ENCODE measurements at regions not wholly inside any gene's neighbourhood (a gene's known extent, or its start where the extent isn't known, plus 50 kb on each side); places are given as distances from the start of the nearest gene placed in this dataset.

DNA sequence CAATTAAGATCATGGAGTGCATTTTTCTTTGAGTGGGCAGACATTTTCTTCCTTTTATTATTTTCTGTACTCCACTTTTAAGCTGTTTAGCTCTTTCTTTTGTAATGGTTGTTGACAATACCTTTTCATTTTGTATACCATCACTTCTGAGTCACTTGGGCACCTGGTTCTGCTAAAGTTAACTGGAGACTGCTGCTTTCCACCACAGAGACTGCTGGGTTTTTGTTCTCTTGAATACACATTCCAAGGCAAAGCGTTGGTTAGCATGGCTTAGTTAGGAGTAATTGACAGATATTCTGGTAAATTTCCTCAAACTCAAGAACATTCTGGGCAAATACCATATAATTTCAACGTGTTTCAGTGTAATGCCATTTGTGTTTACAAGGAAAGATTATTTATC is 541.9 kb upstream of the CELF2 start:
- H3K36me3 ChIP-seq (ENCODE audit: control insufficient read depth, insufficient read depth, low read length), result no peaks in the 10 kb centered on the region
- no peak for DNase-seq (ENCODE audit: low read depth)
- H3K4me3 ChIP-seq (ENCODE audit: low read depth, low read length), result no peak overlapping the region
- TF ChIP-seq, protein P1, sequence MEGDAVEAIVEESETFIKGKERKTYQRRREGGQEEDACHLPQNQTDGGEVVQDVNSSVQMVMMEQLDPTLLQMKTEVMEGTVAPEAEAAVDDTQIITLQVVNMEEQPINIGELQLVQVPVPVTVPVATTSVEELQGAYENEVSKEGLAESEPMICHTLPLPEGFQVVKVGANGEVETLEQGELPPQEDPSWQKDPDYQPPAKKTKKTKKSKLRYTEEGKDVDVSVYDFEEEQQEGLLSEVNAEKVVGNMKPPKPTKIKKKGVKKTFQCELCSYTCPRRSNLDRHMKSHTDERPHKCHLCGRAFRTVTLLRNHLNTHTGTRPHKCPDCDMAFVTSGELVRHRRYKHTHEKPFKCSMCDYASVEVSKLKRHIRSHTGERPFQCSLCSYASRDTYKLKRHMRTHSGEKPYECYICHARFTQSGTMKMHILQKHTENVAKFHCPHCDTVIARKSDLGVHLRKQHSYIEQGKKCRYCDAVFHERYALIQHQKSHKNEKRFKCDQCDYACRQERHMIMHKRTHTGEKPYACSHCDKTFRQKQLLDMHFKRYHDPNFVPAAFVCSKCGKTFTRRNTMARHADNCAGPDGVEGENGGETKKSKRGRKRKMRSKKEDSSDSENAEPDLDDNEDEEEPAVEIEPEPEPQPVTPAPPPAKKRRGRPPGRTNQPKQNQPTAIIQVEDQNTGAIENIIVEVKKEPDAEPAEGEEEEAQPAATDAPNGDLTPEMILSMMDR (IDR thresholded peaks at IDR 0.05; ENCODE audit: insufficient read depth, low read length, poor library complexity, severe bottlenecking), result no peak
- no peaks in the 10 kb centered on the region for H3K27me3 ChIP-seq (ENCODE audit: control insufficient read depth, insufficient read depth, low read length)

DNA sequence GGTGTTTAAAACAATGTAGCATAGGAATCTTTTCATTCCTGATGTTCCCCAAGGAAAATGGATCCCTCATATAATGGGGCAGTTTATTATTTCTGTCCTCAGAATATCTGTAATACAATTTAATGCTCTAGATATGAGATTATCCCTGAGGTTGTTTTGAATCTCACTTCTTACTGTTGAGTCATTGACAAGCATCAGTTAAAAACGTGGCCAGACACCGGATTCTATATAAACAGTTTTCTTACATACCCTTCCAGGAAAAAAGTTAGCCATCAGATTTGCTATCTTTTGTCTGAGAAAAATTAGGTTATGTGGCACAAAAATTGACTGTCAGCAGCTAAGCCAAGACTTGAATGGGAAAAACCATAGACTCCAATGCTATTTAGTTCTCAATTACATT is 539.8 kb upstream of the CELF2 start:
- Histone ChIP-seq H3K27me3 (ENCODE audit: control insufficient read depth, insufficient read depth, low read length) (no peaks in the 10 kb centered on the region), H3K36me3 (ENCODE audit: control insufficient read depth, insufficient read depth, low read length) (no peaks in the 10 kb centered on the region), H3K4me3 (ENCODE audit: low read depth, low read length) (no peak overlapping the region)
- TF ChIP-seq, protein P1 (IDR thresholded peaks at IDR 0.05; ENCODE audit: insufficient read depth, low read length, poor library complexity, severe bottlenecking), result no peak
- DNase-seq (ENCODE audit: low read depth), result no peak

DNA sequence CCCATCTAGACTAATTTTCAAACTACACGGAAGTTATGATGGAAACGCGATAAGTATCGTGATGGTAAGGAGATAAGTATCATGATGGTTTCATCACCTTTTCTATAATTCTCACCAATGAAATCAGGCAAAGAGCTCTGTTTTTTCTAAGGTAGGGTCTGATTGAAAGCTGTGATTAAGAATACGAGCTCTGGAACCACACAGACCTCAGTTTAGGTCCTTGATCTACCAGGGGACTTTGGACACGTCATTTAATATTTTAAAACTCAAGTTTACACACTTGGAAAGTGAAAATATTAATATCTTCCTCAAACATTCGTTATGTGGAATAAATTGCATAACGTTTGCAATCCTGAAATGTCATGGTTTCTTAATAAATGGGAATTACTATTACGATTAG is 538.2 kb upstream of the CELF2 start:
- Histone ChIP-seq H3K4me3 (ENCODE audit: low read depth, low read length) (no peak overlapping the region), H3K36me3 (ENCODE audit: control insufficient read depth, insufficient read depth, low read length) (no peaks in the 10 kb centered on the region), H3K27me3 (ENCODE audit: control insufficient read depth, insufficient read depth, low read length) (no peaks in the 10 kb centered on the region)
- TF ChIP-seq, protein P1 (IDR thresholded peaks at IDR 0.05; ENCODE audit: insufficient read depth, low read length, poor library complexity, severe bottlenecking), result no peak
- DNase-seq (ENCODE audit: low read depth), result no peak

DNA sequence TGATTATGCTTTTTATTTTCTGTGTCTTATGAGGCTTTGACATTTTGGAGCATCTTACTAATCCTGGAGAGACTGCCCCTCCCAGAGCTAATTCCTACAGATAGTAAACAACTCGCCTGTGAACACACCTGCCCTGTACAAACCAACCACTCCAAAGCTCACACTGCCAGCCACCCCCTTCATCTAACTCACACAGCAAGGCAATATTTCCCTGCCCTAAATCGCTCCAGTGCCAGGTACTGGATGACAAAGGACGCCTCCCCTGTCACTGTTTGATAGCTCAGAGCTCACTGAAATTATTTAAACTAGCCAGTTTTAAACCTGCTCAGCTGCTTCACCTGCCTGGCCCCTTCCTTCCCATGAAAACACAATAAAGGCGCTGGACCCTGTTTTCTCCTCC is 535.1 kb upstream of the CELF2 start:
- H3K27me3 ChIP-seq (ENCODE audit: control insufficient read depth, insufficient read depth, low read length), result no peaks in the 10 kb centered on the region

DNA sequence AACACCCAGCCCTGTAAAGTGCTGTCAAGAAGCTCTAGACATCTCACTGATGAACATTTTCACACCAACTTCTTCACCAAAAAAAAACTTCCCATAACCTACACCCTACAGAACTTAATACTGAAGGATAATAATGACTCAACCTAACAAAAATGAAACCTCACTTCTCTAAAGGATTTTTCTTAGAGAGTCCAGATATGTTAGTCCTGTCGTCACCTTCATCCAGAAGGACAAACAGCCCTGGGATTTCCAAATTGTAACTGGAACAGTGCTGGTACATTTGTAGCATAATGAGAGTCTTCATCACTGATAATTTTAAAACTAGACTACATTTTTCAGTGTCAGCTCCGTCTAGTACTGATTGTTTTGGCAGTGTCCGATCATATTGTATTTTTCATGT is 528.6 kb upstream of the CELF2 start:
- no peak for DNase-seq (ENCODE audit: low read depth)
- H3K36me3 ChIP-seq (ENCODE audit: control insufficient read depth, insufficient read depth, low read length), result no peaks in the 10 kb centered on the region
- no peak overlapping the region for H3K4me3 ChIP-seq (ENCODE audit: low read depth, low read length)
- TF ChIP-seq, protein P1 (IDR thresholded peaks at IDR 0.05; ENCODE audit: insufficient read depth, low read length, poor library complexity, severe bottlenecking), result no peak
- no peaks in the 10 kb centered on the region for H3K27me3 ChIP-seq (ENCODE audit: control insufficient read depth, insufficient read depth, low read length)

More for the DNA sequence above, 535.1 kb upstream of the CELF2 start:
- TF ChIP-seq, protein P1 (IDR thresholded peaks at IDR 0.05; ENCODE audit: insufficient read depth, low read length, poor library complexity, severe bottlenecking), result no peak
- DNase-seq (ENCODE audit: low read depth), result no peak
- H3K4me3 ChIP-seq (ENCODE audit: low read depth, low read length), result no peak overlapping the region
- no peaks in the 10 kb centered on the region for H3K36me3 ChIP-seq (ENCODE audit: control insufficient read depth, insufficient read depth, low read length)

DNA sequence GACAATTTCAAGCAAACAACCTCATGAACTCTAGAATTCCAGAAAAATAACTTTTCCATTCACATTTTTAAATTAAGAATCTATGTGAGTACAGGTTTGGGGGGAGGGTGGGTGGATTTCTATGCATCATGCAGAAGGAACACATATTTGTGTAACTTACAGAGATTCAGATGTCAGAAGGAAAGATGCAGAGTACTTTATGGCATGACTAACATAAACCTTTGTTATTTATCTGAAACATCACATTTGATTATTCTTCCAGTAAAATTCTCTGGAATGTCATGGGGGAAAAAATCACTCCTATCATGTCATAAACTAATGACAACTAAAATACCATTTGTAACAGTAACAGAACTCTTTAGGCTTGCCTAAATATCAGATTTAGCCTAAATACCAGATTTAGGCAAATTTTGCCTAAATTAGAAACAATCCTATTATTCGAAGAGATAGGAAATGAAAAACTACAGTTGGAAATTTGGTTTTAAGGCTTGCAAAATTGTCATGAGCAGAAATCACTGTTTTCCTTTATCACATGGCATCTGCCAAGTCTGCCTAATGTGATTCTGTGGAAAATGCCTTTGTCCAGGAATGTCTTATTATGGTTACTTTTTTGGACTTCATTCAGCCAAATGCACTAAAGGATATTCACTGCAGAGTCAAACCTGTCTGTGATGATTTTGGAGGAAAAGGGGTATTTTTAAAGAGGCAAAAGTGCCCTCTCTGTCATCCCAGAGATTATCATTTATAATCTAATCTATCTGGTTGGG is 527.7 kb upstream of the CELF2 start:
- TF ChIP-seq, protein P1 (IDR thresholded peaks at IDR 0.05; ENCODE audit: insufficient read depth, low read length, poor library complexity, severe bottlenecking), result no peak
- no peak for DNase-seq (ENCODE audit: low read depth)
- H3K36me3 ChIP-seq (ENCODE audit: control insufficient read depth, insufficient read depth, low read length), result no peaks in the 10 kb centered on the region
- H3K4me3 ChIP-seq (ENCODE audit: low read depth, low read length), result no peak overlapping the region
- H3K27me3 ChIP-seq (ENCODE audit: control insufficient read depth, insufficient read depth, low read length), result no peaks in the 10 kb centered on the region

Data from kidney epithelial cell (primary cell).